Activated B cell treated with CpG ODN at 0.5 μM for 24 hours (primary cell): ENCODE measurements at regions not wholly inside any gene's neighbourhood (a gene's known extent, or its start where the extent isn't known, plus 50 kb on each side); places are given as distances from the start of the nearest gene placed in this dataset.

Source experiments
- ATAC-seq: fragments of 200-7000 bp; cut with Tn5 transposase; one replicate; pipeline ENCODE4 v1.10.0; 2021; ENCODE audit warnings: low read depth, mild to moderate bottlenecking, moderate library complexity
- CTCF ChIA-PET: fragments of 350-600 bp; sonication (Branson Sonifier 250); formaldehyde crosslinking; loops from one replicate; lab custom pipeline; 2021; ENCODE audit warnings: antibody characterized with exemption; lab: Charles Lee
- POLR2A ChIA-PET: fragments of 350-600 bp; sonication (Branson Sonifier 250); formaldehyde crosslinking; loops from one replicate; lab custom pipeline; 2021; ENCODE audit warnings: antibody characterized with exemption; lab: Charles Lee
- DNase-seq: peaks from one replicate; pipeline ENCODE4 v3.0.0; 2022
- H3K27ac Mint-ChIP-seq: one replicate; pipeline ENCODE4 v1.8.0; 2020; ENCODE audit warnings: mixed read lengths
- H3K27me3 Mint-ChIP-seq: one replicate; pipeline ENCODE4 v1.8.0; 2021; ENCODE audit warnings: mixed read lengths
- H3K36me3 Mint-ChIP-seq: one replicate; pipeline ENCODE4 v1.8.0; 2021; ENCODE audit warnings: low read depth, mixed read lengths
- H3K4me1 Mint-ChIP-seq: one replicate; pipeline ENCODE4 v1.8.0; 2021; ENCODE audit warnings: mixed read lengths
- H3K4me3 Mint-ChIP-seq: one replicate; pipeline ENCODE4 v1.8.0; 2020; ENCODE audit warnings: mild to moderate bottlenecking, mixed read lengths
- H3K9me3 Mint-ChIP-seq: one replicate; pipeline ENCODE4 v1.8.0; 2020; ENCODE audit warnings: mixed read lengths
- intact Hi-C: fragments of 100-400 bp; cut with micrococcal nuclease; formaldehyde crosslinking; loops from one replicate; pipeline ENCODE4 v1.15.1; 2024
- TF ChIP-seq, protein P1 (sequence below): fragments of 200-600 bp; IDR thresholded peaks from one replicate; pipeline ENCODE4 v1.8.0; 2022; ENCODE audit warnings: antibody characterized with exemption, mild to moderate bottlenecking

DNA sequence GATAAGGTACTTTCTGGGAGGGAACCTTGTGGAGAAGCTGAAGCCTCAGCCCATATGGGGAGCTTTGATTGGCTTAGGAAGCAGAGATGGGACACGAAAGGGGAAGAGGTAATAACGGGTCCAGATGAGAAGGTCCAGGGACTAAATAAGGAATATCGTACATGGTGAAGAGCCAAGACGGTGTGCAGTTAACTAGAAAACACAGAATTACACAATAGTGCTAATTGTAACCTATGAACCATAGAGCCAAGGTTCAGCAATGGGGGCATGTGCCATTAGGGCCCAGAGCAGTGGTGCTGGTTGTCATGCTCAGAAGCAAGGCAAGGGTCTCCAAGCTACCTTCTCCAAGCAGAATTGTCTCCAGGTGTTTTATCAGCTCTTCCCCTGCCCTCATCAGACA, 106.1 kb downstream of the IRS2 start:
- H3K27ac Mint-ChIP-seq, result no peak overlapping the region
- intact Hi-C loops, result no loop called here
- CTCF ChIA-PET, result no interaction called here
- no peak for DNase-seq
- POLR2A ChIA-PET, result no interaction called here
- TF ChIP-seq, protein P1, sequence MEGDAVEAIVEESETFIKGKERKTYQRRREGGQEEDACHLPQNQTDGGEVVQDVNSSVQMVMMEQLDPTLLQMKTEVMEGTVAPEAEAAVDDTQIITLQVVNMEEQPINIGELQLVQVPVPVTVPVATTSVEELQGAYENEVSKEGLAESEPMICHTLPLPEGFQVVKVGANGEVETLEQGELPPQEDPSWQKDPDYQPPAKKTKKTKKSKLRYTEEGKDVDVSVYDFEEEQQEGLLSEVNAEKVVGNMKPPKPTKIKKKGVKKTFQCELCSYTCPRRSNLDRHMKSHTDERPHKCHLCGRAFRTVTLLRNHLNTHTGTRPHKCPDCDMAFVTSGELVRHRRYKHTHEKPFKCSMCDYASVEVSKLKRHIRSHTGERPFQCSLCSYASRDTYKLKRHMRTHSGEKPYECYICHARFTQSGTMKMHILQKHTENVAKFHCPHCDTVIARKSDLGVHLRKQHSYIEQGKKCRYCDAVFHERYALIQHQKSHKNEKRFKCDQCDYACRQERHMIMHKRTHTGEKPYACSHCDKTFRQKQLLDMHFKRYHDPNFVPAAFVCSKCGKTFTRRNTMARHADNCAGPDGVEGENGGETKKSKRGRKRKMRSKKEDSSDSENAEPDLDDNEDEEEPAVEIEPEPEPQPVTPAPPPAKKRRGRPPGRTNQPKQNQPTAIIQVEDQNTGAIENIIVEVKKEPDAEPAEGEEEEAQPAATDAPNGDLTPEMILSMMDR, result no peak
- no peaks in the 10 kb centered on the region for H3K4me1 Mint-ChIP-seq
- ATAC-seq, result no peak
- H3K9me3 Mint-ChIP-seq, result no peaks in the 10 kb centered on the region
- no peaks in the 10 kb centered on the region for H3K36me3 Mint-ChIP-seq
- no peak overlapping the region for H3K4me3 Mint-ChIP-seq
- no peaks in the 10 kb centered on the region for H3K27me3 Mint-ChIP-seq

GRCh38 chr13:109678459-109678858, 107.9 kb downstream of the IRS2 start:
- intact Hi-C loops, result no loop called here
- TF ChIP-seq, protein P1, result no peak
- H3K4me1 Mint-ChIP-seq, result no peaks in the 10 kb centered on the region
- H3K4me3 Mint-ChIP-seq, result no peak overlapping the region
- ATAC-seq (no peak), DNase-seq (no peak)
- no peaks in the 10 kb centered on the region for H3K36me3 Mint-ChIP-seq
- ChIA-PET CTCF (no interaction called here), POLR2A (no interaction called here)
- H3K27me3 Mint-ChIP-seq, result peaks cover 2% of the 10 kb centered on the region
- H3K9me3 Mint-ChIP-seq, result no peaks in the 10 kb centered on the region
- no peak overlapping the region for H3K27ac Mint-ChIP-seq

- H3K27ac Mint-ChIP-seq, result no peak overlapping the region
- ChIA-PET POLR2A (no interaction called here), CTCF (no interaction called here)
- H3K9me3 Mint-ChIP-seq, result no peaks in the 10 kb centered on the region
- H3K36me3 Mint-ChIP-seq, result no peaks in the 10 kb centered on the region
- H3K27me3 Mint-ChIP-seq, result peaks cover 2% of the 10 kb centered on the region
- no peak overlapping the region for H3K4me3 Mint-ChIP-seq
- DNase-seq (no peak), ATAC-seq (no peak)
- TF ChIP-seq, protein P1, result no peak
- no peaks in the 10 kb centered on the region for H3K4me1 Mint-ChIP-seq
- intact Hi-C loops, result no loop called here
Measured at GRCh38 chr13:109677206-109677605, 109.2 kb downstream of the IRS2 start.

DNA sequence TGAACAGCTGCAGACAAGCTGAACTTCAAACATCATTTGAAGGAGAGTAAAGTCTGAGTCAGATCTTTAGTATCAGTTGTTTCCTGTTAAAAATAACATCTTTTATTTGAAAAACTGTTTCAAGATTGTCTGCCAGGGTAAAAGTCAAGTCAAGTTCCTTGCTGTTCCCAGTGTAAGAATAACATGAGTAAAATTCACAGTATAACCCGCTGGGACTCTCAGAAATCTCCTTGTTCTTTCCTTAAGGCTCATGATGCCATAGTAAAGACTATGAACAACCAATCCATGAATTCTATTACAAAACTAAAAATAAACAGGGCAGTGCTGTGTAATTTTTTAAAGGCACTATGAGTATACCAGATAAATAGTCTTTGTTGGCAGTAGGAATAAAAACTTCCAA, 112.9 kb downstream of the IRS2 start:
- DNase-seq, result no peak
- ChIA-PET CTCF (no interaction called here), POLR2A (no interaction called here)
- no peak overlapping the region for H3K27ac Mint-ChIP-seq
- no peaks in the 10 kb centered on the region for H3K36me3 Mint-ChIP-seq
- H3K4me1 Mint-ChIP-seq, result no peaks in the 10 kb centered on the region
- no peak for ATAC-seq
- TF ChIP-seq, protein P1, result no peak
- peaks cover 2% of the 10 kb centered on the region for H3K27me3 Mint-ChIP-seq
- intact Hi-C loops, result no loop called here
- peaks cover 3% of the 10 kb centered on the region for H3K9me3 Mint-ChIP-seq
- H3K4me3 Mint-ChIP-seq, result no peak overlapping the region

DNA sequence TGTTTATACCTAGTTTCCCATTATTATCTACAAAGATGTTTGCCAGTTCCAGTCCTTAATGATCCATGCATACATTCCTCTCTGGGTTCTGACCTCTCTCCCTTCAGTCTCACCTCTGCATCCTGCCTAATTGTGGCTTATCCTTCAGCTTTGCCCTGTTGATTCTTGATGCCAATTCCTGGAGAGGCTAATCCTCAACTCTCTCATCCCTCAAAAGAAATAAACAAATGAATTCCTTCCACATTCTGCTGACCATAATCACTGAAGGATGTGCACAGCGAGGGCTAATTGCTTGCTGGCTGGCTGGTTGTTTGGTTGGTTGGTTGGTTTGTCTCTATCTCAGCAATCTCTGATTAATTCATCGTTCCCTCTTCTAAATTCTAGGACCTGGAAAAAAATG, 113.8 kb downstream of the IRS2 start:
- Mint-ChIP-seq H3K27ac (no peak overlapping the region), H3K4me3 (no peak overlapping the region), H3K36me3 (no peaks in the 10 kb centered on the region), H3K9me3 (peaks cover 3% of the 10 kb centered on the region), H3K27me3 (peaks cover 2% of the 10 kb centered on the region), H3K4me1 (no peaks in the 10 kb centered on the region)
- CTCF ChIA-PET, result no interaction called here
- POLR2A ChIA-PET, result no interaction called here
- no peak for ATAC-seq
- intact Hi-C loops, result no loop called here
- TF ChIP-seq, protein P1, result no peak
- DNase-seq, result no peak
